ENCODE measurements at regions not wholly inside any gene's neighbourhood (a gene's known extent, or its start where the extent isn't known, plus 50 kb on each side); places are given as distances from the start of the nearest gene placed in this dataset.
"Not testable (repeated sequence)": the region's sequence is repeated elsewhere in the genome, so short reads cannot be mapped to it uniquely, and the experiment has no call there.

GRCh38 chrX:123788193-123788592 lies 55.3 kb upstream of the THOC2 start:
- DNase-seq (ENCODE audit: missing footprints); intact Hi-C loops (cut with DNase I); ATAC-seq: not testable (repeated sequence)

GRCh38 chrX:123788744-123789143 lies 55.9 kb upstream of the THOC2 start:
- DNase-seq (ENCODE audit: missing footprints), result no peak
- no peak for ATAC-seq
- intact Hi-C loops (cut with DNase I), result no loop called here

- ATAC-seq (no peak), DNase-seq (ENCODE audit: missing footprints) (no peak)
- intact Hi-C loops (cut with DNase I), result no loop called here
These were observed 62.1 kb upstream of the XIAP start for GRCh38 chrX:123797543-123798447.

- intact Hi-C loops (cut with DNase I); ATAC-seq; DNase-seq (ENCODE audit: missing footprints): not testable (repeated sequence)
These were observed 61.0 kb upstream of the XIAP start for GRCh38 chrX:123798706-123799430.

- ATAC-seq (no peak), DNase-seq (ENCODE audit: missing footprints) (no peak)
- intact Hi-C loops (cut with DNase I), result no loop called here
These were observed 58.0 kb upstream of the XIAP start for GRCh38 chrX:123801901-123802300.

- no peak for DNase-seq (ENCODE audit: missing footprints)
- peak; percentile 94 for ATAC-seq
- intact Hi-C loops (cut with DNase I), result no loop called here
These were observed 56.4 kb upstream of the XIAP start for GRCh38 chrX:123803331-123803983.

- ATAC-seq; intact Hi-C loops (cut with DNase I); DNase-seq (ENCODE audit: missing footprints): not testable (repeated sequence)
These were observed 55.9 kb upstream of the XIAP start for GRCh38 chrX:123803984-123804365.

- DNase-seq (ENCODE audit: missing footprints), result no peak
- intact Hi-C loops (cut with DNase I), result no loop called here
- no peak for ATAC-seq
These were observed 51.9 kb upstream of the XIAP start for GRCh38 chrX:123807835-123808416.

GRCh38 chrX:123809854-123810375 lies 49.9 kb upstream of the XIAP start:
- ATAC-seq, result no peak
- intact Hi-C loops (cut with DNase I), result no loop called here
- DNase-seq (ENCODE audit: missing footprints), result no peak

Measured in Right ventricle myocardium inferior (tissue), 1 donor.